HepG2 (cell line): ENCODE measurements at regions not wholly inside any gene's neighbourhood (a gene's known extent, or its start where the extent isn't known, plus 50 kb on each side); places are given as distances from the start of the nearest gene placed in this dataset.
A peak's percentile ranks its signal among the peaks of the same experiment; 100 is the strongest.

ENCODE experiments used
- MYC ChIP-seq: sonication (generic); formaldehyde crosslinking; IDR thresholded peaks from 2 replicates; pipeline ENCODE4 v1.9.0; 2021; ENCODE audit warnings: missing genetic modification reagents, borderline replicate concordance
- REPIN1 ChIP-seq: sonication (generic); formaldehyde crosslinking; IDR thresholded peaks from 2 replicates; pipeline ENCODE4 v1.8.0; 2022; ENCODE audit warnings: missing genetic modification reagents, low read depth, mild to moderate bottlenecking, borderline replicate concordance
- YY1 ChIP-seq: IDR thresholded peaks from 2 replicates; pipeline ENCODE4 v1.6.1; 2011; ENCODE audit warnings: low read length, low read depth, moderate library complexity, mild to moderate bottlenecking; ENCODE audit not compliant: insufficient read depth, insufficient replicate concordance
- ZBTB38 ChIP-seq: sonication (generic); formaldehyde crosslinking; IDR thresholded peaks from 2 replicates; pipeline ENCODE4 v1.5.1; 2020; ENCODE audit warnings: mild to moderate bottlenecking, missing genetic modification reagents
- ZBTB8A ChIP-seq: sonication (generic); formaldehyde crosslinking; IDR thresholded peaks from 2 replicates; pipeline ENCODE4 v1.4.0; 2020; ENCODE audit warnings: mild to moderate bottlenecking, low read depth, missing genetic modification reagents, borderline replicate concordance
- ZNF414 ChIP-seq: sonication (generic); formaldehyde crosslinking; IDR thresholded peaks from 2 replicates; pipeline ENCODE4 v1.5.0; 2020; ENCODE audit warnings: missing genetic modification reagents
- ZNF512B ChIP-seq: sonication (generic); formaldehyde crosslinking; IDR thresholded peaks from 2 replicates; pipeline ENCODE4 v1.5.1; 2020; ENCODE audit warnings: missing genetic modification reagents, mild to moderate bottlenecking, borderline replicate concordance
- ZNF563 ChIP-seq: sonication (generic); formaldehyde crosslinking; IDR thresholded peaks from 2 replicates; pipeline ENCODE4 v1.8.0; 2022; ENCODE audit warnings: mild to moderate bottlenecking, moderate library complexity, missing genetic modification reagents
- ZNF574 ChIP-seq: sonication (generic); formaldehyde crosslinking; IDR thresholded peaks from 2 replicates; pipeline ENCODE4 v1.4.0; 2020; ENCODE audit warnings: missing genetic modification reagents
- ZNF740 ChIP-seq: sonication (generic); formaldehyde crosslinking; IDR thresholded peaks from 2 replicates; pipeline ENCODE4 v1.4.0; 2020; ENCODE audit warnings: missing genetic modification reagents
- TF ChIP-seq, protein P1 (sequence below): sonication (generic); formaldehyde crosslinking; IDR thresholded peaks from 2 replicates; pipeline ENCODE4 v1.5.0; 2020; ENCODE audit warnings: mild to moderate bottlenecking, missing genetic modification reagents, borderline replicate concordance
- TF ChIP-seq, protein P2 (sequence below): sonication (generic); formaldehyde crosslinking; IDR thresholded peaks from 2 replicates; pipeline ENCODE4 v1.4.0; 2020; ENCODE audit warnings: low read depth, mild to moderate bottlenecking, missing genetic modification reagents
- TF ChIP-seq, protein P3 (sequence below): sonication (generic); formaldehyde crosslinking; IDR thresholded peaks from 2 replicates; pipeline ENCODE4 v1.8.1; 2023; ENCODE audit warnings: mild to moderate bottlenecking, missing genetic modification reagents

GRCh38 chr14:100654814-100655740 is 67.9 kb upstream of the BEGAIN start (continued):
- TF ChIP-seq ZNF740 (no peak), REPIN1 (0 out of 2 replicates have a peak, but pooled peaks have one; percentile 32), ZNF414 (CRISPR knock-in tag) (peak; percentile 57; the same call in 1 of the 2 replicates), ZNF512B (CRISPR knock-in tag) (0 out of 2 replicates have a peak, but pooled peaks have one; percentile 72), YY1 (peak; percentile 45), ZBTB38 (CRISPR knock-in tag) (peak; percentile 47; the same call in 1 of the 2 replicates), ZBTB8A (CRISPR knock-in tag) (no peak), ZNF574 (CRISPR knock-in tag) (peak; percentile 5; the same call in 1 of the 2 replicates), MYC (CRISPR knock-in tag) (peak; percentile 51; the same call in 1 of the 2 replicates), ZNF563 (0 out of 2 replicates have a peak, but pooled peaks have one; percentile 11)
- TF ChIP-seq, protein P1, sequence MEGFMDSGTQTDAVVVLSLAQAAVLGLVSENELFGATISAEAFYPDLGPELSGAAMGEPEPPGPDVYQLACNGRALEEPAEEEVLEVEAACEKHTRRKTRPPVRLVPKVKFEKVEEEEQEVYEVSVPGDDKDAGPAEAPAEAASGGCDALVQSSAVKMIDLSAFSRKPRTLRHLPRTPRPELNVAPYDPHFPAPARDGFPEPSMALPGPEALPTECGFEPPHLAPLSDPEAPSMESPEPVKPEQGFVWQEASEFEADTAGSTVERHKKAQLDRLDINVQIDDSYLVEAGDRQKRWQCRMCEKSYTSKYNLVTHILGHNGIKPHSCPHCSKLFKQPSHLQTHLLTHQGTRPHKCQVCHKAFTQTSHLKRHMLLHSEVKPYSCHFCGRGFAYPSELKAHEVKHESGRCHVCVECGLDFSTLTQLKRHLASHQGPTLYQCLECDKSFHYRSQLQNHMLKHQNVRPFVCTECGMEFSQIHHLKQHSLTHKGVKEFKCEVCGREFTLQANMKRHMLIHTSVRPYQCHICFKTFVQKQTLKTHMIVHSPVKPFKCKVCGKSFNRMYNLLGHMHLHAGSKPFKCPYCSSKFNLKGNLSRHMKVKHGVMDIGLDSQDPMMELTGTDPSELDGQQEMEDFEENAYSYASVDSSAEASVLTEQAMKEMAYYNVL (CRISPR knock-in tag) = no peak
- TF ChIP-seq, protein P2, sequence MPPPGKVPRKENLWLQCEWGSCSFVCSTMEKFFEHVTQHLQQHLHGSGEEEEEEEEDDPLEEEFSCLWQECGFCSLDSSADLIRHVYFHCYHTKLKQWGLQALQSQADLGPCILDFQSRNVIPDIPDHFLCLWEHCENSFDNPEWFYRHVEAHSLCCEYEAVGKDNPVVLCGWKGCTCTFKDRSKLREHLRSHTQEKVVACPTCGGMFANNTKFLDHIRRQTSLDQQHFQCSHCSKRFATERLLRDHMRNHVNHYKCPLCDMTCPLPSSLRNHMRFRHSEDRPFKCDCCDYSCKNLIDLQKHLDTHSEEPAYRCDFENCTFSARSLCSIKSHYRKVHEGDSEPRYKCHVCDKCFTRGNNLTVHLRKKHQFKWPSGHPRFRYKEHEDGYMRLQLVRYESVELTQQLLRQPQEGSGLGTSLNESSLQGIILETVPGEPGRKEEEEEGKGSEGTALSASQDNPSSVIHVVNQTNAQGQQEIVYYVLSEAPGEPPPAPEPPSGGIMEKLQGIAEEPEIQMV (CRISPR knock-in tag) = 0 out of 2 replicates have a peak, but pooled peaks have one; percentile 24
- TF ChIP-seq, protein P3, sequence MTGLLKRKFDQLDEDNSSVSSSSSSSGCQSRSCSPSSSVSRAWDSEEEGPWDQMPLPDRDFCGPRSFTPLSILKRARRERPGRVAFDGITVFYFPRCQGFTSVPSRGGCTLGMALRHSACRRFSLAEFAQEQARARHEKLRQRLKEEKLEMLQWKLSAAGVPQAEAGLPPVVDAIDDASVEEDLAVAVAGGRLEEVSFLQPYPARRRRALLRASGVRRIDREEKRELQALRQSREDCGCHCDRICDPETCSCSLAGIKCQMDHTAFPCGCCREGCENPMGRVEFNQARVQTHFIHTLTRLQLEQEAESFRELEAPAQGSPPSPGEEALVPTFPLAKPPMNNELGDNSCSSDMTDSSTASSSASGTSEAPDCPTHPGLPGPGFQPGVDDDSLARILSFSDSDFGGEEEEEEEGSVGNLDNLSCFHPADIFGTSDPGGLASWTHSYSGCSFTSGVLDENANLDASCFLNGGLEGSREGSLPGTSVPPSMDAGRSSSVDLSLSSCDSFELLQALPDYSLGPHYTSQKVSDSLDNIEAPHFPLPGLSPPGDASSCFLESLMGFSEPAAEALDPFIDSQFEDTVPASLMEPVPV (CRISPR knock-in tag) = no peak
